ENCODE measurements at regions not wholly inside any gene's neighbourhood (a gene's known extent, or its start where the extent isn't known, plus 50 kb on each side); places are given as distances from the start of the nearest gene placed in this dataset.

GRCh38 chr11:116132273-116132978 is 628.2 kb upstream of the CADM1 start:
- no peak overlapping the region for H3K27ac ChIP-seq (ENCODE audit: low read depth in 1 of 2, low read length in 2 of 2)
- H3K9me3 ChIP-seq (ENCODE audit: control insufficient read depth in 4 of 4, low read length in 3 of 4), result no peaks in the 10 kb centered on the region
- no peak overlapping the region for H3K4me3 ChIP-seq (ENCODE audit: low read depth in 1 of 3, low read length in 3 of 3)
- no peaks in the 10 kb centered on the region for H3K36me3 ChIP-seq (ENCODE audit: control insufficient read depth in 4 of 4, insufficient read depth in 3 of 4, low read depth in 1 of 4, low read length in 3 of 4)
- no peak for TF ChIP-seq RXRA (IDR thresholded peaks at IDR 0.05)
- no peak for TF ChIP-seq YY1 (IDR thresholded peaks at IDR 0.05)
- TF ChIP-seq ZBTB33 (IDR thresholded peaks at IDR 0.05), result no peak
- no peak for TF ChIP-seq GABPA (IDR thresholded peaks at IDR 0.05 in 1 of 2, conservative IDR thresholded peaks at IDR 0.05 in 1 of 2)
- TF ChIP-seq, protein P1, sequence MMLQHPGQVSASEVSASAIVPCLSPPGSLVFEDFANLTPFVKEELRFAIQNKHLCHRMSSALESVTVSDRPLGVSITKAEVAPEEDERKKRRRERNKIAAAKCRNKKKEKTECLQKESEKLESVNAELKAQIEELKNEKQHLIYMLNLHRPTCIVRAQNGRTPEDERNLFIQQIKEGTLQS (IDR thresholded peaks at IDR 0.05), result no peak
- TF ChIP-seq SP1 (IDR thresholded peaks at IDR 0.05), result no peak
- no peak for TF ChIP-seq HNF4G (IDR thresholded peaks at IDR 0.05)
- TF ChIP-seq, protein P2, sequence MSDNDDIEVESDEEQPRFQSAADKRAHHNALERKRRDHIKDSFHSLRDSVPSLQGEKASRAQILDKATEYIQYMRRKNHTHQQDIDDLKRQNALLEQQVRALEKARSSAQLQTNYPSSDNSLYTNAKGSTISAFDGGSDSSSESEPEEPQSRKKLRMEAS (IDR thresholded peaks at IDR 0.05), result no peak
- no peak for TF ChIP-seq TAF1 (conservative IDR thresholded peaks at IDR 0.05)
- 87% methylated on average over 14 of the region's 14 CpGs for WGBS
- no peaks in the 10 kb centered on the region for H3K27me3 ChIP-seq (ENCODE audit: control insufficient read depth in 4 of 4, insufficient read depth in 4 of 4, low read length in 3 of 4)
- DNase-seq (ENCODE audit: low spot score), result no peak
- no peaks in the 10 kb centered on the region for H3K4me1 ChIP-seq (ENCODE audit: control insufficient read depth in 4 of 4, insufficient read depth in 4 of 4, low read length in 3 of 4)
- H3K9ac ChIP-seq (ENCODE audit: low read depth in 1 of 2, low read length in 2 of 2), result no peak overlapping the region

- no peak for DNase-seq (ENCODE audit: low spot score)
- H3K27ac ChIP-seq (ENCODE audit: low read depth in 1 of 2, low read length in 2 of 2), result no peak overlapping the region
- H3K4me1 ChIP-seq (ENCODE audit: control insufficient read depth in 4 of 4, insufficient read depth in 4 of 4, low read length in 3 of 4), result no peaks in the 10 kb centered on the region
- H3K36me3 ChIP-seq (ENCODE audit: control insufficient read depth in 4 of 4, insufficient read depth in 3 of 4, low read depth in 1 of 4, low read length in 3 of 4), result no peaks in the 10 kb centered on the region
- H3K9me3 ChIP-seq (ENCODE audit: control insufficient read depth in 4 of 4, low read length in 3 of 4), result no peaks in the 10 kb centered on the region
- TF ChIP-seq TAF1 (conservative IDR thresholded peaks at IDR 0.05), result no peak
- no peak for TF ChIP-seq SP1 (IDR thresholded peaks at IDR 0.05)
- no peak overlapping the region for H3K4me3 ChIP-seq (ENCODE audit: low read depth in 1 of 3, low read length in 3 of 3)
- no peak overlapping the region for H3K9ac ChIP-seq (ENCODE audit: low read depth in 1 of 2, low read length in 2 of 2)
- 58% methylated on average over 6 of the region's 6 CpGs for WGBS
- H3K27me3 ChIP-seq (ENCODE audit: control insufficient read depth in 4 of 4, insufficient read depth in 4 of 4, low read length in 3 of 4), result no peaks in the 10 kb centered on the region
Measured at GRCh38 chr11:116130122-116130521, 625.9 kb upstream of the CADM1 start.

- Histone ChIP-seq H3K27ac (ENCODE audit: low read depth in 1 of 2, low read length in 2 of 2) (no peak overlapping the region), H3K27me3 (ENCODE audit: control insufficient read depth in 4 of 4, insufficient read depth in 4 of 4, low read length in 3 of 4) (no peaks in the 10 kb centered on the region), H3K9ac (ENCODE audit: low read depth in 1 of 2, low read length in 2 of 2) (no peak overlapping the region), H3K4me3 (ENCODE audit: low read depth in 1 of 3, low read length in 3 of 3) (no peak overlapping the region), H3K9me3 (ENCODE audit: control insufficient read depth in 4 of 4, low read length in 3 of 4) (no peaks in the 10 kb centered on the region), H3K4me1 (ENCODE audit: control insufficient read depth in 4 of 4, insufficient read depth in 4 of 4, low read length in 3 of 4) (no peaks in the 10 kb centered on the region), H3K36me3 (ENCODE audit: control insufficient read depth in 4 of 4, insufficient read depth in 3 of 4, low read depth in 1 of 4, low read length in 3 of 4) (no peaks in the 10 kb centered on the region)
- WGBS, result 86% methylated on average over 9 of the region's 9 CpGs
- TF ChIP-seq EGR1 (IDR thresholded peaks at IDR 0.05; ENCODE audit: low read depth in 2 of 2) (no peak), RXRA (IDR thresholded peaks at IDR 0.05) (no peak), RAD21 (IDR thresholded peaks at IDR 0.05) (no peak), HNF4A (conservative IDR thresholded peaks at IDR 0.05) (no peak), ZBTB33 (IDR thresholded peaks at IDR 0.05) (no peak), TAF1 (conservative IDR thresholded peaks at IDR 0.05) (no peak), SP1 (IDR thresholded peaks at IDR 0.05) (no peak), JUND (IDR thresholded peaks at IDR 0.05) (no peak)
- DNase-seq (ENCODE audit: low spot score), result no peak
Measured at GRCh38 chr11:116129456-116129855, 625.2 kb upstream of the CADM1 start.
